ENCODE measurements at regions not wholly inside any gene's neighbourhood (a gene's known extent, or its start where the extent isn't known, plus 50 kb on each side); places are given as distances from the start of the nearest gene placed in this dataset.

DNA sequence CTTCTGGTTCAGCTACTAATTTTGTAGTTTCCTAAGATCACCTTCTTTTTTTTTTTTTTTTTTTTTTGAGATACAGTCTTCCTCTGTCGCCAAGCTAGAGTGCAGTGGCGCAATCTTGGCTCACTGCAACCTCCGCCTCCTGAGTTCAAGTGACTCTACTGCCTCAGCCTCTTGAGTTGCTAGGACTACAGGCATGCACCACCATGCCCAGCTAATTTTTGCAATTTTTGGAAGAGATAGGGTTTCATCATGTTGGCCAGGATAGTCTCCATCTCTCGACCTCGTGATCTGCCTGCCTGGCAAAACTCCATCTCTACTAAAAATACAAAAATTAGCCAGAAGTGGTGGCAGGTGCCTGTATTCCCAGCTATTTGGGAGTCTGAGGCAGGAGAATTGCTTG lies 301.5 kb upstream of the TFPI start:
- TF ChIP-seq GATA3 (IDR thresholded peaks at IDR 0.05; ENCODE audit: low read depth, low read length) = no peak
- TF ChIP-seq GATA2 (IDR thresholded peaks at IDR 0.05; ENCODE audit: low read depth, low read length) = no peak

Data from SH-SY5Y (cell line).